Osteocyte (in vitro differentiated cells): ENCODE measurements at regions not wholly inside any gene's neighbourhood (a gene's known extent, or its start where the extent isn't known, plus 50 kb on each side); places are given as distances from the start of the nearest gene placed in this dataset.

Experiments used
- DNase-seq: peaks from one replicate; pipeline ENCODE4 v3.0.0; 2021; ENCODE audit warnings: mixed read lengths; ENCODE audit not compliant: unreplicated experiment; ENCODE audit errors: extremely low spot score
- H3K27ac Mint-ChIP-seq: one replicate; pipeline ENCODE4 v1.8.0; 2021; ENCODE audit warnings: mild to moderate bottlenecking, mixed read lengths; ENCODE audit not compliant: unreplicated experiment
- H3K27me3 Mint-ChIP-seq: one replicate; pipeline ENCODE4 v1.8.0; 2021; ENCODE audit warnings: mixed read lengths; ENCODE audit not compliant: unreplicated experiment
- H3K36me3 Mint-ChIP-seq: one replicate; pipeline ENCODE4 v1.8.0; 2021; ENCODE audit warnings: mixed read lengths; ENCODE audit not compliant: unreplicated experiment
- H3K4me1 Mint-ChIP-seq: one replicate; pipeline ENCODE4 v1.8.0; 2021; ENCODE audit warnings: mixed read lengths; ENCODE audit not compliant: unreplicated experiment
- H3K4me3 Mint-ChIP-seq: one replicate; pipeline ENCODE4 v1.8.0; 2021; ENCODE audit warnings: mild to moderate bottlenecking, moderate library complexity, mixed read lengths; ENCODE audit not compliant: unreplicated experiment
- H3K9me3 Mint-ChIP-seq: one replicate; pipeline ENCODE4 v1.8.0; 2021; ENCODE audit warnings: mixed read lengths; ENCODE audit not compliant: unreplicated experiment
- TF ChIP-seq, protein P1 (sequence below): fragments of 200-600 bp; sonication (generic); IDR thresholded peaks from 2 replicates; pipeline ENCODE4 v1.5.0; 2021; ENCODE audit warnings: antibody characterized with exemption, mild to moderate bottlenecking, moderate library complexity

GRCh38 chr20:1809131-1809572, 86.1 kb upstream of the SIRPA start:
- DNase-seq: no peak
- Mint-ChIP-seq H3K4me3 (no peak overlapping the region), H3K27ac (no peak overlapping the region), H3K9me3 (no peaks in the 10 kb centered on the region), H3K36me3 (no peaks in the 10 kb centered on the region), H3K27me3 (no peaks in the 10 kb centered on the region), H3K4me1 (peaks cover 53% of the 10 kb centered on the region)
- TF ChIP-seq, protein P1, sequence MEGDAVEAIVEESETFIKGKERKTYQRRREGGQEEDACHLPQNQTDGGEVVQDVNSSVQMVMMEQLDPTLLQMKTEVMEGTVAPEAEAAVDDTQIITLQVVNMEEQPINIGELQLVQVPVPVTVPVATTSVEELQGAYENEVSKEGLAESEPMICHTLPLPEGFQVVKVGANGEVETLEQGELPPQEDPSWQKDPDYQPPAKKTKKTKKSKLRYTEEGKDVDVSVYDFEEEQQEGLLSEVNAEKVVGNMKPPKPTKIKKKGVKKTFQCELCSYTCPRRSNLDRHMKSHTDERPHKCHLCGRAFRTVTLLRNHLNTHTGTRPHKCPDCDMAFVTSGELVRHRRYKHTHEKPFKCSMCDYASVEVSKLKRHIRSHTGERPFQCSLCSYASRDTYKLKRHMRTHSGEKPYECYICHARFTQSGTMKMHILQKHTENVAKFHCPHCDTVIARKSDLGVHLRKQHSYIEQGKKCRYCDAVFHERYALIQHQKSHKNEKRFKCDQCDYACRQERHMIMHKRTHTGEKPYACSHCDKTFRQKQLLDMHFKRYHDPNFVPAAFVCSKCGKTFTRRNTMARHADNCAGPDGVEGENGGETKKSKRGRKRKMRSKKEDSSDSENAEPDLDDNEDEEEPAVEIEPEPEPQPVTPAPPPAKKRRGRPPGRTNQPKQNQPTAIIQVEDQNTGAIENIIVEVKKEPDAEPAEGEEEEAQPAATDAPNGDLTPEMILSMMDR: no peak

- Mint-ChIP-seq H3K27ac (no peak overlapping the region), H3K4me1 (peaks cover 42% of the 10 kb centered on the region), H3K36me3 (no peaks in the 10 kb centered on the region), H3K4me3 (no peak overlapping the region), H3K27me3 (no peaks in the 10 kb centered on the region), H3K9me3 (no peaks in the 10 kb centered on the region)
- TF ChIP-seq, protein P1: no peak
- DNase-seq: peak; percentile 57
Measured at GRCh38 chr20:1808101-1808500, 87.1 kb upstream of the SIRPA start.

- H3K4me3 Mint-ChIP-seq: no peak overlapping the region
- H3K27me3 Mint-ChIP-seq: peaks cover 2% of the 10 kb centered on the region
- H3K4me1 Mint-ChIP-seq: peaks cover 43% of the 10 kb centered on the region
- no peaks in the 10 kb centered on the region for H3K9me3 Mint-ChIP-seq
- DNase-seq: no peak
- H3K36me3 Mint-ChIP-seq: no peaks in the 10 kb centered on the region
- no peak overlapping the region for H3K27ac Mint-ChIP-seq
- TF ChIP-seq, protein P1: no peak
Measured at GRCh38 chr20:1807394-1807793, 87.8 kb upstream of the SIRPA start.

GRCh38 chr20:1806456-1806855, 88.8 kb upstream of the SIRPA start:
- Mint-ChIP-seq H3K36me3 (no peaks in the 10 kb centered on the region), H3K4me1 (peaks cover 38% of the 10 kb centered on the region), H3K4me3 (no peak overlapping the region), H3K9me3 (no peaks in the 10 kb centered on the region), H3K27ac (no peak overlapping the region), H3K27me3 (peaks cover 6% of the 10 kb centered on the region)
- DNase-seq: no peak
- TF ChIP-seq, protein P1: no peak

GRCh38 chr20:1805816-1806215, 89.4 kb upstream of the SIRPA start:
- Mint-ChIP-seq H3K27ac (no peak overlapping the region), H3K36me3 (no peaks in the 10 kb centered on the region), H3K27me3 (peaks cover 6% of the 10 kb centered on the region), H3K4me1 (peaks cover 32% of the 10 kb centered on the region), H3K9me3 (no peaks in the 10 kb centered on the region), H3K4me3 (no peak overlapping the region)
- no peak for DNase-seq
- TF ChIP-seq, protein P1: no peak
